ENCODE measurements at regions not wholly inside any gene's neighbourhood (a gene's known extent, or its start where the extent isn't known, plus 50 kb on each side); places are given as distances from the start of the nearest gene placed in this dataset.

DNA sequence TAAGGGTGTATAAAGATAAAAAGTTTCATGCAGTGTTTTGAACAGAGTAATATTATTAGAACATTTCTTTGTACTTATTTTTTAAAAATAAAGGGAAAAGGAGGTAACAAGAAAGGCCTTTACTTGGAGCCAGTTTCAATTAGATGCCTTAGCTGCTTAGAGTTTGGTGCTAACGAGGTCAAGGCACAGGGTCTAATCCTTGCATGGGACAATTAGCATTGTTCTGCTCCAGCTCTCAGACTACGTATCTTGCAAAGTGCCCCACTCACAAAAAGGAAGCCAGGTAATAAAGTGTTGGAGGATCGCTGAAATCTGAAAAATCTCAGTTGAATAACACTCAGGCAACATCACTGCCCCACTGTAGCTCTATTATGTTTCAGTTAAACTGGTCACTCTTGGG, 2011.3 kb downstream of the EFNA5 start:
- TF ChIP-seq, protein P1, sequence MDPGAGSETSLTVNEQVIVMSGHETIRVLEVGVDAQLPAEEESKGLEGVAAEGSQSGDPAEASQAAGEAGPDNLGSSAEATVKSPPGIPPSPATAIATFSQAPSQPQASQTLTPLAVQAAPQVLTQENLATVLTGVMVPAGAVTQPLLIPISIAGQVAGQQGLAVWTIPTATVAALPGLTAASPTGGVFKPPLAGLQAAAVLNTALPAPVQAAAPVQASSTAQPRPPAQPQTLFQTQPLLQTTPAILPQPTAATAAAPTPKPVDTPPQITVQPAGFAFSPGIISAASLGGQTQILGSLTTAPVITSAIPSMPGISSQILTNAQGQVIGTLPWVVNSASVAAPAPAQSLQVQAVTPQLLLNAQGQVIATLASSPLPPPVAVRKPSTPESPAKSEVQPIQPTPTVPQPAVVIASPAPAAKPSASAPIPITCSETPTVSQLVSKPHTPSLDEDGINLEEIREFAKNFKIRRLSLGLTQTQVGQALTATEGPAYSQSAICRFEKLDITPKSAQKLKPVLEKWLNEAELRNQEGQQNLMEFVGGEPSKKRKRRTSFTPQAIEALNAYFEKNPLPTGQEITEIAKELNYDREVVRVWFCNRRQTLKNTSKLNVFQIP (CRISPR knock-in tag; IDR thresholded peaks at IDR 0.05; ENCODE audit: borderline replicate concordance, low read depth): no peak
- TF ChIP-seq BACH2 (CRISPR knock-in tag; IDR thresholded peaks at IDR 0.05; ENCODE audit: borderline replicate concordance) (no peak), CSDC2 (CRISPR knock-in tag; IDR thresholded peaks at IDR 0.05) (no peak), ISL1 (CRISPR knock-in tag; IDR thresholded peaks at IDR 0.05) (no peak), ZFP30 (CRISPR knock-in tag; IDR thresholded peaks at IDR 0.05) (no peak), TOX (CRISPR knock-in tag; IDR thresholded peaks at IDR 0.05; ENCODE audit: borderline replicate concordance) (no peak), ZNF8 (CRISPR knock-in tag; IDR thresholded peaks at IDR 0.05) (no peak), RARB (CRISPR knock-in tag; IDR thresholded peaks at IDR 0.05) (no peak), GLIS3 (CRISPR knock-in tag; IDR thresholded peaks at IDR 0.05) (no peak), ZFP3 (CRISPR knock-in tag; IDR thresholded peaks at IDR 0.05) (no peak), SNAI2 (CRISPR knock-in tag; IDR thresholded peaks at IDR 0.05) (no peak), OSR1 (CRISPR knock-in tag; IDR thresholded peaks at IDR 0.05) (no peak)
- TF ChIP-seq, protein P2, sequence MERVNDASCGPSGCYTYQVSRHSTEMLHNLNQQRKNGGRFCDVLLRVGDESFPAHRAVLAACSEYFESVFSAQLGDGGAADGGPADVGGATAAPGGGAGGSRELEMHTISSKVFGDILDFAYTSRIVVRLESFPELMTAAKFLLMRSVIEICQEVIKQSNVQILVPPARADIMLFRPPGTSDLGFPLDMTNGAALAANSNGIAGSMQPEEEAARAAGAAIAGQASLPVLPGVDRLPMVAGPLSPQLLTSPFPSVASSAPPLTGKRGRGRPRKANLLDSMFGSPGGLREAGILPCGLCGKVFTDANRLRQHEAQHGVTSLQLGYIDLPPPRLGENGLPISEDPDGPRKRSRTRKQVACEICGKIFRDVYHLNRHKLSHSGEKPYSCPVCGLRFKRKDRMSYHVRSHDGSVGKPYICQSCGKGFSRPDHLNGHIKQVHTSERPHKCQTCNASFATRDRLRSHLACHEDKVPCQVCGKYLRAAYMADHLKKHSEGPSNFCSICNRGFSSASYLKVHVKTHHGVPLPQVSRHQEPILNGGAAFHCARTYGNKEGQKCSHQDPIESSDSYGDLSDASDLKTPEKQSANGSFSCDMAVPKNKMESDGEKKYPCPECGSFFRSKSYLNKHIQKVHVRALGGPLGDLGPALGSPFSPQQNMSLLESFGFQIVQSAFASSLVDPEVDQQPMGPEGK (CRISPR knock-in tag; IDR thresholded peaks at IDR 0.05; ENCODE audit: borderline replicate concordance): no peak
- TF ChIP-seq, protein P3, sequence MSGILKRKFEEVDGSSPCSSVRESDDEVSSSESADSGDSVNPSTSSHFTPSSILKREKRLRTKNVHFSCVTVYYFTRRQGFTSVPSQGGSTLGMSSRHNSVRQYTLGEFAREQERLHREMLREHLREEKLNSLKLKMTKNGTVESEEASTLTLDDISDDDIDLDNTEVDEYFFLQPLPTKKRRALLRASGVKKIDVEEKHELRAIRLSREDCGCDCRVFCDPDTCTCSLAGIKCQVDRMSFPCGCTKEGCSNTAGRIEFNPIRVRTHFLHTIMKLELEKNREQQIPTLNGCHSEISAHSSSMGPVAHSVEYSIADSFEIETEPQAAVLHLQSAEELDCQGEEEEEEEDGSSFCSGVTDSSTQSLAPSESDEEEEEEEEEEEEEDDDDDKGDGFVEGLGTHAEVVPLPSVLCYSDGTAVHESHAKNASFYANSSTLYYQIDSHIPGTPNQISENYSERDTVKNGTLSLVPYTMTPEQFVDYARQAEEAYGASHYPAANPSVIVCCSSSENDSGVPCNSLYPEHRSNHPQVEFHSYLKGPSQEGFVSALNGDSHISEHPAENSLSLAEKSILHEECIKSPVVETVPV (CRISPR knock-in tag; IDR thresholded peaks at IDR 0.05): no peak
- TF ChIP-seq, protein P4, sequence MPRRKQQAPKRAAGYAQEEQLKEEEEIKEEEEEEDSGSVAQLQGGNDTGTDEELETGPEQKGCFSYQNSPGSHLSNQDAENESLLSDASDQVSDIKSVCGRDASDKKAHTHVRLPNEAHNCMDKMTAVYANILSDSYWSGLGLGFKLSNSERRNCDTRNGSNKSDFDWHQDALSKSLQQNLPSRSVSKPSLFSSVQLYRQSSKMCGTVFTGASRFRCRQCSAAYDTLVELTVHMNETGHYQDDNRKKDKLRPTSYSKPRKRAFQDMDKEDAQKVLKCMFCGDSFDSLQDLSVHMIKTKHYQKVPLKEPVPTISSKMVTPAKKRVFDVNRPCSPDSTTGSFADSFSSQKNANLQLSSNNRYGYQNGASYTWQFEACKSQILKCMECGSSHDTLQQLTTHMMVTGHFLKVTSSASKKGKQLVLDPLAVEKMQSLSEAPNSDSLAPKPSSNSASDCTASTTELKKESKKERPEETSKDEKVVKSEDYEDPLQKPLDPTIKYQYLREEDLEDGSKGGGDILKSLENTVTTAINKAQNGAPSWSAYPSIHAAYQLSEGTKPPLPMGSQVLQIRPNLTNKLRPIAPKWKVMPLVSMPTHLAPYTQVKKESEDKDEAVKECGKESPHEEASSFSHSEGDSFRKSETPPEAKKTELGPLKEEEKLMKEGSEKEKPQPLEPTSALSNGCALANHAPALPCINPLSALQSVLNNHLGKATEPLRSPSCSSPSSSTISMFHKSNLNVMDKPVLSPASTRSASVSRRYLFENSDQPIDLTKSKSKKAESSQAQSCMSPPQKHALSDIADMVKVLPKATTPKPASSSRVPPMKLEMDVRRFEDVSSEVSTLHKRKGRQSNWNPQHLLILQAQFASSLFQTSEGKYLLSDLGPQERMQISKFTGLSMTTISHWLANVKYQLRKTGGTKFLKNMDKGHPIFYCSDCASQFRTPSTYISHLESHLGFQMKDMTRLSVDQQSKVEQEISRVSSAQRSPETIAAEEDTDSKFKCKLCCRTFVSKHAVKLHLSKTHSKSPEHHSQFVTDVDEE (CRISPR knock-in tag; IDR thresholded peaks at IDR 0.05): no peak
- no peak for ATAC-seq

DNA sequence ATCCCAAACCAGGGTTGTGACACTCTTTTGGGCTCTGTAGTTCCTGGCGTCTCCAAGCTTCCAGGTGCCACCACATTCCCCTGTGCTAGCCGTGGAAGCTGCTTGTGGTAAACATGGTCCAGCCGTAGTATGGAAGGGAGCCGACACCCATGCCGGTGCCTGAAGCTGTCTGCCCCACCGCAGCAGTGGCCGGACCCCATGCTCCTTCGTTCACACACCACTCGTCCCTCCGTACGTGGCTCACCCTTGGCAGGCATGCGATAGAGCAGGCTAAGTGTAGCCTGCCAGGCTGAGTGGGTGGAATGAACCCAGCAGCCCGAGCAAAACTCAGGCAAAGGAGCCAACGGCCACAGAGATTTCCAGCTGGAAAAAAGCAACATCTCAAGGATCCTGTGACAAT, 2030.4 kb downstream of the EFNA5 start:
- ATAC-seq: no peak
- TF ChIP-seq PPARA (CRISPR knock-in tag; IDR thresholded peaks at IDR 0.05; ENCODE audit: borderline replicate concordance) (no peak), GLIS3 (CRISPR knock-in tag; IDR thresholded peaks at IDR 0.05) (no peak), OSR1 (CRISPR knock-in tag; IDR thresholded peaks at IDR 0.05) (no peak), CSDC2 (CRISPR knock-in tag; IDR thresholded peaks at IDR 0.05) (no peak)
- TF ChIP-seq, protein P3 (CRISPR knock-in tag; IDR thresholded peaks at IDR 0.05): no peak

DNA sequence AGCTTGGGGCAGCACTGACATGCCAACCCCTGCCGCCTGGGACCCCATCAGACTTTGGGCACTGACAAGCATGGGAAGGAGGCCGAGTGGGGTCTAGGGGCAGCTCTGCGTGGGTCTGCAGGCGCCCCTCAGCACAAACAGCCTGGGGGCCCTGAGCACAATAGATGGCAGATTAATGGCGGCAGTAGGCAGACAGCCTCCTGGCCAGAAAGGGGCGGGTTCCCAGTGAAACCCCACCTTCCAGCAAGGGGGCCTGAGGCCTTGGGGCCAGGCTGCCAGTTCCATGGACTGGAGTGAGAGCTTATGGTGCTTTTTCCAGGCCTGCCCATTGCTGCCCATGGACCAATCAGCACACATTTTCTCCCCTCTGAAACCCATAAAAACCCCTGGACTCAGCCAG, 2031.2 kb downstream of the EFNA5 start:
- no peak for ATAC-seq
- TF ChIP-seq, protein P1 (CRISPR knock-in tag; IDR thresholded peaks at IDR 0.05; ENCODE audit: borderline replicate concordance, low read depth): no peak

DNA sequence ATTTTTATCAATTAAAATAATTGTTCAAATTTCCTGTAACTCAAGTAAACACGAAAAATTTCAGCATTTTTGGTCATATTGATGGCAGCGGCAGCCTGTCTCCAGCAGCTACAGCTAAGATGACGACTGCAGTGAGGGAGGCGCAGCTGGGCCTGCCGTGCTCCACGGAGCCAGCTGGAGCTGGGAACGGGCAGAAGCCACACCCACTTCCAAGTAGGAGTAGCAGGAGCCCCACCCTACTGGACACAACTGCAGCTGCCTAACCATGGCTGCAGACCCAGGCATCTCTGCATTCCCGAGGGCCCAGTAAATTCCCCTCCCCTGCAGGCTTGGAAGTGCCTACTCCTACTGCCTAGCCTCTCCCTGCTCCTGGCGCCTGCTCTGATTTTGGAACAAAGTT, 2031.7 kb downstream of the EFNA5 start:
- no peak for ATAC-seq
- TF ChIP-seq ZFP3 (CRISPR knock-in tag; IDR thresholded peaks at IDR 0.05) (no peak), ZNF70 (CRISPR knock-in tag; IDR thresholded peaks at IDR 0.05) (no peak), OSR1 (CRISPR knock-in tag; IDR thresholded peaks at IDR 0.05) (no peak), BACH2 (CRISPR knock-in tag; IDR thresholded peaks at IDR 0.05; ENCODE audit: borderline replicate concordance) (no peak), GLIS3 (CRISPR knock-in tag; IDR thresholded peaks at IDR 0.05) (no peak)
- TF ChIP-seq, protein P3 (CRISPR knock-in tag; IDR thresholded peaks at IDR 0.05): no peak
